Small intestine (tissue), 7 donors: ENCODE measurements at regions not wholly inside any gene's neighbourhood (a gene's known extent, or its start where the extent isn't known, plus 50 kb on each side); places are given as distances from the start of the nearest gene placed in this dataset.

Experiments
- DNase-seq, 2 donors: peaks; one replicate each; pipeline versions ENCODE4 v3.0.0 to v3.0.0-alpha.2; 2013
- FAIRE-seq: peaks from 2 replicates; lab custom pipeline; 2012; peaks lifted over from hg19 to GRCh38; lab: Jason Lieb, UNC
- H3K27ac ChIP-seq, 3 donors: one replicate each; pipeline ENCODE4 v1.5.1; 2013; ENCODE audit warnings: low read length in 2 of 3, mild to moderate bottlenecking in 2 of 3, control low read depth in 1 of 3, inconsistent platforms in 1 of 3, low read depth in 1 of 3, moderate library complexity in 1 of 3
- H3K27me3 ChIP-seq, 3 donors: one replicate each; pipeline ENCODE4 v1.6.1; 2013; ENCODE audit warnings: low read length in 3 of 3, inconsistent platforms in 1 of 3; ENCODE audit not compliant: control insufficient read depth in 3 of 3, insufficient read depth in 3 of 3
- H3K36me3 ChIP-seq, 3 donors: one replicate each; pipeline ENCODE4 v1.6.1; 2013; ENCODE audit warnings: low read length in 3 of 3, inconsistent platforms in 1 of 3, low read depth in 1 of 3, mild to moderate bottlenecking in 1 of 3, moderate library complexity in 1 of 3; ENCODE audit not compliant: control insufficient read depth in 3 of 3, insufficient read depth in 2 of 3
- H3K4me1 ChIP-seq, 3 donors: one replicate each; pipeline ENCODE4 v1.6.1; 2013; ENCODE audit warnings: low read length in 2 of 3, inconsistent platforms in 1 of 3, low read depth in 1 of 3, mild to moderate bottlenecking in 1 of 3, moderate library complexity in 1 of 3; ENCODE audit not compliant: control insufficient read depth in 3 of 3, insufficient read depth in 2 of 3
- H3K4me3 ChIP-seq, 3 donors: one replicate each; pipeline ENCODE4 v1.5.1; 2013; ENCODE audit warnings: low read length in 3 of 3, control low read depth in 1 of 3, inconsistent platforms in 1 of 3, low read depth in 1 of 3, mild to moderate bottlenecking in 1 of 3, moderate library complexity in 1 of 3
- H3K9me3 ChIP-seq, 2 donors: one replicate each; pipeline ENCODE4 v1.6.1; 2013; ENCODE audit warnings: low read depth in 1 of 2, low read length in 1 of 2; ENCODE audit not compliant: control insufficient read depth in 2 of 2, insufficient read depth in 1 of 2
- WGBS, 3 donors: extraction: QIAGEN DNeasy Blood & Tissue Kit; methylation state at CpG; one replicate each; pipeline ENCODE4 v1.1.7; 2013; 5-methylcytosine and 5-hydroxymethylcytosine counted together
- donor health status: healthy with polysubstance abuse.
- donor health status: control.
- donor health status: control.
- donor health status: Bipolar disorder and iron deficiency.
- donor health status: healthy.

- FAIRE-seq (no peak), DNase-seq (no peak)
- Histone ChIP-seq H3K4me3 (no peak overlapping the region), H3K27ac (no peak overlapping the region), H3K4me1 (no peaks in the 10 kb centered on the region), H3K9me3 (peaks cover 0 to 4% of the 10 kb centered on the region in 2 donors), H3K27me3 (no peaks in the 10 kb centered on the region), H3K36me3 (no peaks in the 10 kb centered on the region)
- 59 to 74% (median 67%) methylated on average over 1 of the region's 1 CpG for WGBS, 3 donors
Observed at GRCh38 chr6:22970004-22970403, 400.6 kb downstream of the HDGFL1 start.

GRCh38 chr6:22972771-22973170, 403.4 kb downstream of the HDGFL1 start:
- WGBS, 3 donors, result 94 to 96% (median 94%) methylated on average over 3 of the region's 3 CpGs
- Histone ChIP-seq H3K36me3 (no peaks in the 10 kb centered on the region), H3K4me3 (no peak overlapping the region), H3K27ac (no peak overlapping the region), H3K9me3 (peaks cover 0 to 4% of the 10 kb centered on the region in 2 donors), H3K4me1 (no peaks in the 10 kb centered on the region), H3K27me3 (no peaks in the 10 kb centered on the region)
- no peak for DNase-seq
- no peak for FAIRE-seq

DNA sequence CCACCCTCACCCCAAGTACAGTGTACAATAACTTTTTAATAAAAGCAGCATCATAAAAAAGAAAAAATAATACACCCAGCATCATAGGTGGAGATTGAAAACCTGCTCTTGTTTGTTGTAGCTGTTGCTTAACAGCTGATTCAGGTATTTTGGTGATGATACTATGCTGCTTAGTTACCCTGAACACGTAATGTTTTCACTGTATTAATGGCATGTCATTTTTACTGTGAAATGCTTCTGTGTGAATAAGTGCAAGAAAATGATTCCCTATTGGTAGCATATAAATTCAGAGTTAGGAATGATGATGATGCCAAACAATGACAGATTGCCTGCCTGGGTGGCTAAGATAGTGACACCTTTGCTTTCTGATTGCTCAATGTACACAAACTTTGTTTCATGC, 405.7 kb downstream of the HDGFL1 start:
- DNase-seq (no peak), FAIRE-seq (no peak)
- 33 to 47% (median 45%) methylated on average over 1 of the region's 1 CpG for WGBS, 3 donors
- no peaks in the 10 kb centered on the region for H3K36me3 ChIP-seq
- no peaks in the 10 kb centered on the region for H3K27me3 ChIP-seq
- H3K4me1 ChIP-seq, result no peaks in the 10 kb centered on the region
- H3K27ac ChIP-seq, result no peak overlapping the region
- H3K4me3 ChIP-seq, result no peak overlapping the region
- H3K9me3 ChIP-seq, result no peaks in the 10 kb centered on the region

DNA sequence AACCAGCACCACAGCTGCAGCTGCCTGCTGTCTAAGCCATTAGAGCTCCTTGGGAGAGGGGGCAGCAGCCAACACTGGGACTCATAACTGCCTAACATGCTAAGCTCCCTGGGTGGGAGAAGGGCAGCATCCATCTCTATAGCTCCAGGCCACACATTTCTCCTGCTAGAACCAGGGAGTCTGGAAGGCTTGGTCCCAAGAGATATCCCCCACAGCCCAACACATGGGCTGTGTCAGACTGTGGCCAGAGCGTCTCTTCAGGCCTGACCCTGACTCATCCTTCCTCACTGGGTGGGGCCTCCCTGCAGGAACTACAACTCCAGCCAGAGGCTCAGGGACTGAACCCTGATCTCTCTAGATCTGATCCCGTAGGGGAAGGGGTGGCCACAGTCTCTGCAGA, 411.1 kb downstream of the HDGFL1 start:
- Histone ChIP-seq H3K9me3 (no peaks in the 10 kb centered on the region), H3K4me1 (no peaks in the 10 kb centered on the region), H3K4me3 (no peak overlapping the region), H3K36me3 (no peaks in the 10 kb centered on the region), H3K27me3 (no peaks in the 10 kb centered on the region), H3K27ac (no peak overlapping the region)
- DNase-seq (no peak), FAIRE-seq (no peak)
- 74 to 79% (median 79%) methylated on average over 2 of the region's 2 CpGs for WGBS, 3 donors

DNA sequence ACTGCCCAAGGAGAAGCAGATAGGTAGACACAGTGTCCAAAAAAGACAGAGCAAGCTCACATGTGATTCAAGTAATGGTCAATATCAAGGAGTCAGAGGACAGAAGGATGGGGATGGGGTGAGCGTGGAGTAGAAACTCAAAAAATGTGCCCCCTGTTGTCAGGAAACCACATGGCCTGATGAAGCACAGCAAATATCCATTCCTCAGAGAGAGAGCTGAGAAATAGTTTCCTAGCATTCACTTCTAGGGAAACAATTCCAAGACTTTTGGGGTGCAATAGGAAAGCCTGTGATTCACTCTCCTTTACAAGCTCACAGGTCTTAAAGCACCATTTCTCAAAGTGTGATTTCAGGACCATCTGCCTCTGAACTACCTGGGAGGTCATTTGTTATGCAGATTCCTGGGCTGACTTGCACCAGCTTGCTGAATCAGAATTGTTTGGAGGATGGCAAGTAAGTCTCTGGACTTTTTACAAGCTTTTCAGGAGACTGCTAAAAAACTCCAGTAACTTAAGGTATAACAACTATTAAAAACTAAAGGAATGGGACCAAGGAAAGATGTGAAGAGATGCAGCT, 432.8 kb downstream of the HDGFL1 start:
- no peaks in the 10 kb centered on the region for H3K27me3 ChIP-seq
- WGBS, 3 donors, result 89 to 92% (median 91%) methylated on average over 1 of the region's 1 CpG
- no peak for FAIRE-seq

DNA sequence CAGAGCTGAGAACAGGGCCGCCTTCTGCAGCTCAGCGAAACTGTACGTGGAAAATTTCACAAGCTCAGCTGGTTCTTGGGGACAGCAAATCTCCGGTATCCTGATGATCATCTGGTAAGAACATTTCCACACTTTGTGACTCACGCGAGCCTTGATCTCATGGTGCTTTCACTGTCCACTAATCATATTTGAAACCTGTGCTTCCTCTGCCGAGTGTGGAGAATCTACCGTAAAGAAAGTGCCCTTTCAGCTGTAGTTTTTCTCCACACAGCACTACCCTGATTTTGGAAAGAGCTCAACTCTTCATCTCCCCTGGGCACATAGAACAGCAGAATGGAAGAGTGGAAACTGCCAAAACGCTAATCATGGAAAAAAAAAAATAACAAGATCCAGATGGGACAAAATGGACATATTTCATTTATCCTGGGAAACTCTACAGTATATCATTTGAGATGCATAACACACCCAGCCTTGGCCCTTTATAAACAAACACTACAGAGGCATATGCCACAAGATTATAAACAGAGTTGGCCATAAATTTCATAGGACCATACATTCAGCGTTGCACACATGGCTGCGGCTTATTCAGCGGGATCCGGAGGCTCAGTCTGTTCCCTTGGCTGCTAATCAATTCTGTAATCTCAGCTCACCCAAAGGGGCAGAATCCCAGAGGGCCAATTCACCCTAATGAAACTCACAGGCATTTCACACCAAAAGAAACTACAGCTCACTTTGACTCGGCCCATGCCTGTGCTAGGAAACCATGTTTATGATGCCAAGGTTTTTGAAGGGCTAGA, 434.5 kb downstream of the HDGFL1 start:
- WGBS, 3 donors, result 70 to 92% (median 89%) methylated on average over 14 of the region's 14 CpGs
- Histone ChIP-seq H3K27ac (no peak overlapping the region), H3K9me3 (no peaks in the 10 kb centered on the region), H3K4me1 (no peaks in the 10 kb centered on the region), H3K4me3 (no peak overlapping the region), H3K27me3 (no peaks in the 10 kb centered on the region), H3K36me3 (no peaks in the 10 kb centered on the region)
- DNase-seq (no peak), FAIRE-seq (no peak)

More for the DNA sequence above, 432.8 kb downstream of the HDGFL1 start:
- Histone ChIP-seq H3K27ac (no peak overlapping the region), H3K36me3 (no peaks in the 10 kb centered on the region), H3K4me3 (no peak overlapping the region), H3K4me1 (no peaks in the 10 kb centered on the region), H3K9me3 (no peaks in the 10 kb centered on the region)
- DNase-seq, result no peak

DNA sequence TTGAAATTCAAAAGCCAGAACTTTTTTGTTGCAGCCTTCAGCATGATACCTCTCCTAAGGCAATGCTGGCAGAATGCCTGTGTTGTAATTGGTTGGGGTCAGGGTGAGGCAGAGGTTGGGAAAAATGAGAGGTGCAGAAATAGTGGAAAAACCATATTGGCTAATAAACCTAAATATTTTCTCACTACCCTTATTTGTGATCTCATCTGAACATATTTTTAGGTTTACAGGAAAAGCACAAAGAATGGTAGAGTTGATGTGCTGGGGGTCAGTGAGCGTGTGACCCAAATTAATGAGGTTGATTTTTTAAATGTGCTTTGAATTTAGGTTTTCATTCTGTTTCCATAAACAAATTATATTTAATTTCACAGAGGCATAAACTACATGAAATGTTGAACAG, 437.3 kb downstream of the HDGFL1 start:
- no peaks in the 10 kb centered on the region for H3K36me3 ChIP-seq
- H3K4me3 ChIP-seq, result no peak overlapping the region
- FAIRE-seq, result no peak
- H3K27me3 ChIP-seq, result no peaks in the 10 kb centered on the region
- no peak for DNase-seq
- H3K27ac ChIP-seq, result no peak overlapping the region
- no peaks in the 10 kb centered on the region for H3K4me1 ChIP-seq
- 2 to 80% (median 52%) methylated on average over 1 of the region's 1 CpG for WGBS, 3 donors
- no peaks in the 10 kb centered on the region for H3K9me3 ChIP-seq

GRCh38 chr6:23011615-23012014, 442.2 kb downstream of the HDGFL1 start:
- DNase-seq, result no peak
- no peaks in the 10 kb centered on the region for H3K27me3 ChIP-seq
- no peaks in the 10 kb centered on the region for H3K9me3 ChIP-seq
- FAIRE-seq, result no peak
- no peaks in the 10 kb centered on the region for H3K36me3 ChIP-seq
- no peaks in the 10 kb centered on the region for H3K4me1 ChIP-seq
- H3K27ac ChIP-seq, result no peak overlapping the region
- H3K4me3 ChIP-seq, result no peak overlapping the region
